Uterus (tissue), 2 donors: ENCODE measurements at regions not wholly inside any gene's neighbourhood (a gene's known extent, or its start where the extent isn't known, plus 50 kb on each side); places are given as distances from the start of the nearest gene placed in this dataset.

Experiments used
- POLR2A ChIP-seq, 2 donors: fragments of 450-650 bp; IDR thresholded peaks; one replicate each; pipeline ENCODE4 v1.6.1; 2016; ENCODE audit warnings: antibody characterized with exemption in 2 of 2, mild to moderate bottlenecking in 1 of 2, moderate library complexity in 1 of 2
- TF ChIP-seq, protein P1 (sequence below), 4 experiments: fragments of 200-600 bp in 2 of 4; fragments of 450-650 bp in 2 of 4; sonication (generic) in 2 of 4; IDR thresholded peaks; one replicate each; pipeline ENCODE4 v1.5.1; 2016 to 2019; ENCODE audit warnings: antibody characterized with exemption in 4 of 4, mild to moderate bottlenecking in 2 of 4, moderate library complexity in 1 of 4

- TF ChIP-seq, protein P1, sequence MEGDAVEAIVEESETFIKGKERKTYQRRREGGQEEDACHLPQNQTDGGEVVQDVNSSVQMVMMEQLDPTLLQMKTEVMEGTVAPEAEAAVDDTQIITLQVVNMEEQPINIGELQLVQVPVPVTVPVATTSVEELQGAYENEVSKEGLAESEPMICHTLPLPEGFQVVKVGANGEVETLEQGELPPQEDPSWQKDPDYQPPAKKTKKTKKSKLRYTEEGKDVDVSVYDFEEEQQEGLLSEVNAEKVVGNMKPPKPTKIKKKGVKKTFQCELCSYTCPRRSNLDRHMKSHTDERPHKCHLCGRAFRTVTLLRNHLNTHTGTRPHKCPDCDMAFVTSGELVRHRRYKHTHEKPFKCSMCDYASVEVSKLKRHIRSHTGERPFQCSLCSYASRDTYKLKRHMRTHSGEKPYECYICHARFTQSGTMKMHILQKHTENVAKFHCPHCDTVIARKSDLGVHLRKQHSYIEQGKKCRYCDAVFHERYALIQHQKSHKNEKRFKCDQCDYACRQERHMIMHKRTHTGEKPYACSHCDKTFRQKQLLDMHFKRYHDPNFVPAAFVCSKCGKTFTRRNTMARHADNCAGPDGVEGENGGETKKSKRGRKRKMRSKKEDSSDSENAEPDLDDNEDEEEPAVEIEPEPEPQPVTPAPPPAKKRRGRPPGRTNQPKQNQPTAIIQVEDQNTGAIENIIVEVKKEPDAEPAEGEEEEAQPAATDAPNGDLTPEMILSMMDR (IDR thresholded peaks at IDR 0.05), result no peak
- no peak for TF ChIP-seq POLR2A (IDR thresholded peaks at IDR 0.05)
These were observed 71.0 kb downstream of the ZC3H11B start for GRCh38 chr1:219541946-219542345.
